GM19351 (cell line): ENCODE measurements at regions not wholly inside any gene's neighbourhood (a gene's known extent, or its start where the extent isn't known, plus 50 kb on each side); places are given as distances from the start of the nearest gene placed in this dataset.
"Not testable (repeated sequence)": the region's sequence is repeated elsewhere in the genome, so short reads cannot be mapped to it uniquely, and the experiment has no call there.

ENCODE experiments used
- ATAC-seq: cut with Tn5 transposase; IDR thresholded peaks from one replicate; pipeline ENCODE4 v1.9.1; 2021; ENCODE audit warnings: mild to moderate bottlenecking, moderate library complexity; ENCODE audit not compliant: unreplicated experiment

- not testable (repeated sequence) for ATAC-seq
Observed at GRCh38 chr20:59490196-59491004, 113.9 kb upstream of the PHACTR3 start.

- ATAC-seq: no peak
Observed at GRCh38 chr20:59491884-59492283, 112.5 kb upstream of the PHACTR3 start.

- ATAC-seq: no peak
Observed at GRCh38 chr20:59493926-59494325, 110.4 kb upstream of the PHACTR3 start.

GRCh38 chr20:59495166-59495565 is 109.2 kb upstream of the PHACTR3 start:
- ATAC-seq: no peak

- ATAC-seq: no peak
Observed at GRCh38 chr20:59495894-59496510, 108.3 kb upstream of the PHACTR3 start.

GRCh38 chr20:59498291-59498690 is 106.0 kb upstream of the PHACTR3 start:
- ATAC-seq: no peak

- no peak for ATAC-seq
Observed at GRCh38 chr20:59499863-59500262, 104.5 kb upstream of the PHACTR3 start.

- no peak for ATAC-seq
Observed at GRCh38 chr20:59508729-59509128, 95.6 kb upstream of the PHACTR3 start.

GRCh38 chr20:59512651-59513050 is 91.7 kb upstream of the PHACTR3 start:
- no peak for ATAC-seq

GRCh38 chr20:59514554-59514953 is 89.8 kb upstream of the PHACTR3 start:
- no peak for ATAC-seq

- ATAC-seq: no peak
Observed at GRCh38 chr20:59515013-59515905, 89.1 kb upstream of the PHACTR3 start.

GRCh38 chr20:59515906-59516209 is 88.5 kb upstream of the PHACTR3 start:
- no peak for ATAC-seq

GRCh38 chr20:59518881-59519706 is 85.2 kb upstream of the PHACTR3 start:
- peak; percentile 85 for ATAC-seq

GRCh38 chr20:59519707-59520014 is 84.7 kb upstream of the PHACTR3 start:
- ATAC-seq: no peak

GRCh38 chr20:59520814-59521213 is 83.5 kb upstream of the PHACTR3 start:
- ATAC-seq: no peak

- peak; percentile 66 for ATAC-seq
Observed at GRCh38 chr20:59525500-59526241, 78.7 kb upstream of the PHACTR3 start.

GRCh38 chr20:59526242-59527225 is 77.8 kb upstream of the PHACTR3 start:
- ATAC-seq: no peak

- ATAC-seq: no peak
Observed at GRCh38 chr20:59530782-59531181, 73.6 kb upstream of the PHACTR3 start.

GRCh38 chr20:59537991-59538390 is 66.3 kb upstream of the PHACTR3 start:
- no peak for ATAC-seq
